NB4 (cell line): ENCODE measurements at regions not wholly inside any gene's neighbourhood (a gene's known extent, or its start where the extent isn't known, plus 50 kb on each side); places are given as distances from the start of the nearest gene placed in this dataset.

ENCODE experiments used
- TF ChIP-seq, protein P1 (sequence below): IDR thresholded peaks from one replicate; pipeline ENCODE4 v1.5.1; 2012; ENCODE audit warnings: low read depth, low read length
- TF ChIP-seq, protein P2 (sequence below): IDR thresholded peaks from 2 replicates; pipeline ENCODE4 v1.6.1; 2011; ENCODE audit warnings: low read depth, low read length

GRCh38 chr4:159416073-159416472 is 313.2 kb downstream of the RAPGEF2 start:
- TF ChIP-seq, protein P1, sequence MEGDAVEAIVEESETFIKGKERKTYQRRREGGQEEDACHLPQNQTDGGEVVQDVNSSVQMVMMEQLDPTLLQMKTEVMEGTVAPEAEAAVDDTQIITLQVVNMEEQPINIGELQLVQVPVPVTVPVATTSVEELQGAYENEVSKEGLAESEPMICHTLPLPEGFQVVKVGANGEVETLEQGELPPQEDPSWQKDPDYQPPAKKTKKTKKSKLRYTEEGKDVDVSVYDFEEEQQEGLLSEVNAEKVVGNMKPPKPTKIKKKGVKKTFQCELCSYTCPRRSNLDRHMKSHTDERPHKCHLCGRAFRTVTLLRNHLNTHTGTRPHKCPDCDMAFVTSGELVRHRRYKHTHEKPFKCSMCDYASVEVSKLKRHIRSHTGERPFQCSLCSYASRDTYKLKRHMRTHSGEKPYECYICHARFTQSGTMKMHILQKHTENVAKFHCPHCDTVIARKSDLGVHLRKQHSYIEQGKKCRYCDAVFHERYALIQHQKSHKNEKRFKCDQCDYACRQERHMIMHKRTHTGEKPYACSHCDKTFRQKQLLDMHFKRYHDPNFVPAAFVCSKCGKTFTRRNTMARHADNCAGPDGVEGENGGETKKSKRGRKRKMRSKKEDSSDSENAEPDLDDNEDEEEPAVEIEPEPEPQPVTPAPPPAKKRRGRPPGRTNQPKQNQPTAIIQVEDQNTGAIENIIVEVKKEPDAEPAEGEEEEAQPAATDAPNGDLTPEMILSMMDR = no peak
- TF ChIP-seq, protein P2, sequence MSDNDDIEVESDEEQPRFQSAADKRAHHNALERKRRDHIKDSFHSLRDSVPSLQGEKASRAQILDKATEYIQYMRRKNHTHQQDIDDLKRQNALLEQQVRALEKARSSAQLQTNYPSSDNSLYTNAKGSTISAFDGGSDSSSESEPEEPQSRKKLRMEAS = no peak
